Testis (tissue), 2 donors: ENCODE measurements at regions not wholly inside any gene's neighbourhood (a gene's known extent, or its start where the extent isn't known, plus 50 kb on each side); places are given as distances from the start of the nearest gene placed in this dataset.
A peak's percentile ranks its signal among the peaks of the same experiment; 100 is the strongest.

Source experiments
- DNase-seq: peaks from one replicate; pipeline ENCODE4 v3.0.0-alpha.2; 2019
- H3K27ac ChIP-seq, 2 donors: fragments of 200-600 bp; sonication (generic); one replicate each; pipeline ENCODE4 v1.5.1; 2019
- H3K27me3 ChIP-seq: fragments of 200-600 bp; sonication (generic); one replicate; pipeline ENCODE4 v1.5.1; 2019
- H3K36me3 ChIP-seq: fragments of 200-600 bp; sonication (generic); one replicate; pipeline ENCODE4 v1.5.1; 2017; ENCODE audit warnings: low read depth; ENCODE audit errors: missing control alignments
- H3K4me1 ChIP-seq: fragments of 200-600 bp; sonication (generic); one replicate; pipeline ENCODE4 v1.5.1; 2019
- H3K4me3 ChIP-seq, 2 donors: fragments of 200-600 bp; sonication (generic); one replicate each; pipeline ENCODE4 v1.5.1; 2017 to 2019
- H3K9me3 ChIP-seq: fragments of 200-600 bp; sonication (generic); one replicate; pipeline ENCODE4 v1.5.1; 2017
- CTCF ChIP-seq, 3 experiments: fragments of 450-650 bp in 2 of 3; fragments of 200-600 bp in 1 of 3; sonication (generic) in 1 of 3; IDR thresholded peaks; one replicate each; pipeline ENCODE4 v1.5.1; 2016 to 2019; ENCODE audit warnings: antibody characterized with exemption in 3 of 3, mild to moderate bottlenecking in 2 of 3, moderate library complexity in 1 of 3
- POLR2A ChIP-seq: fragments of 450-650 bp; IDR thresholded peaks from one replicate; pipeline ENCODE4 v1.6.1; 2017; ENCODE audit warnings: antibody characterized with exemption, mild to moderate bottlenecking, moderate library complexity
- WGBS, 2 donors: methylation state at CpG; one replicate each; pipeline ENCODE4 v1.1.5; 2018; 5-methylcytosine and 5-hydroxymethylcytosine counted together
- intact Hi-C: fragments of 100-400 bp; cut with DNase I; formaldehyde crosslinking; loops from one replicate; pipeline ENCODE4 v1.15.1; 2023; ENCODE audit warnings: low total_unique reads

GRCh38 chr22:47343611-47344010 is 581.2 kb downstream of the TBC1D22A start:
- DNase-seq: no peak
- intact Hi-C loops: no loop called here
- TF ChIP-seq CTCF (IDR thresholded peaks at IDR 0.05): no peak
- no peak for TF ChIP-seq POLR2A
- no peak overlapping the region for H3K27ac ChIP-seq
- no peaks in the 10 kb centered on the region for H3K9me3 ChIP-seq
- no peaks in the 10 kb centered on the region for H3K36me3 ChIP-seq
- no peaks in the 10 kb centered on the region for H3K4me1 ChIP-seq
- no peaks in the 10 kb centered on the region for H3K27me3 ChIP-seq
- no peak overlapping the region for H3K4me3 ChIP-seq
- 95% methylated on average over 8 of the region's 8 CpGs for WGBS, 2 donors

GRCh38 chr22:47342446-47342845 is 580.0 kb downstream of the TBC1D22A start:
- Histone ChIP-seq H3K27ac (no peak overlapping the region), H3K9me3 (no peaks in the 10 kb centered on the region), H3K36me3 (no peaks in the 10 kb centered on the region), H3K4me1 (no peaks in the 10 kb centered on the region), H3K27me3 (no peaks in the 10 kb centered on the region), H3K4me3 (no peak overlapping the region)
- DNase-seq: no peak
- WGBS, 2 donors: 93 to 96% methylated on average over 10 of the region's 10 CpGs
- no peak for TF ChIP-seq CTCF (IDR thresholded peaks at IDR 0.05)
- TF ChIP-seq POLR2A: no peak
- intact Hi-C loops: no loop called here

GRCh38 chr22:47341464-47341863 is 579.0 kb downstream of the TBC1D22A start:
- Histone ChIP-seq H3K27me3 (no peaks in the 10 kb centered on the region), H3K36me3 (no peaks in the 10 kb centered on the region), H3K27ac (no peak overlapping the region), H3K9me3 (no peaks in the 10 kb centered on the region), H3K4me3 (no peak overlapping the region), H3K4me1 (peaks cover 4% of the 10 kb centered on the region)
- TF ChIP-seq CTCF (IDR thresholded peaks at IDR 0.05) (no peak), POLR2A (no peak)
- intact Hi-C loops: no loop called here
- 94 to 96% methylated on average over 7 of the region's 7 CpGs for WGBS, 2 donors
- DNase-seq: no peak

GRCh38 chr22:47340851-47341436 is 578.5 kb downstream of the TBC1D22A start:
- Histone ChIP-seq H3K27ac (no peak overlapping the region), H3K4me1 (peaks cover 4% of the 10 kb centered on the region), H3K9me3 (no peaks in the 10 kb centered on the region), H3K27me3 (no peaks in the 10 kb centered on the region), H3K4me3 (no peak overlapping the region), H3K36me3 (no peaks in the 10 kb centered on the region)
- DNase-seq: no peak
- WGBS, 2 donors: 86 to 87% methylated on average over 4 to 5 of the region's 5 CpGs
- no peak for TF ChIP-seq CTCF (IDR thresholded peaks at IDR 0.05)
- intact Hi-C loops: no loop called here

- no peak overlapping the region for H3K27ac ChIP-seq
- no peaks in the 10 kb centered on the region for H3K27me3 ChIP-seq
- DNase-seq: peak; percentile 67
- no peak overlapping the region for H3K4me3 ChIP-seq
- WGBS, 2 donors: 37 to 46% methylated on average over 8 of the region's 8 CpGs
- intact Hi-C loops: no loop called here
- no peak for TF ChIP-seq POLR2A
- no peak for TF ChIP-seq CTCF (IDR thresholded peaks at IDR 0.05)
- H3K9me3 ChIP-seq: no peaks in the 10 kb centered on the region
- no peaks in the 10 kb centered on the region for H3K36me3 ChIP-seq
- peaks cover 4% of the 10 kb centered on the region for H3K4me1 ChIP-seq
Measured at GRCh38 chr22:47337161-47337621, 574.7 kb downstream of the TBC1D22A start.
